GM12864 (cell line): ENCODE measurements at regions not wholly inside any gene's neighbourhood (a gene's known extent, or its start where the extent isn't known, plus 50 kb on each side); places are given as distances from the start of the nearest gene placed in this dataset.

ENCODE experiments used
- DNase-seq: peaks from one replicate; pipeline ENCODE4 v3.0.0-alpha.2; 2011; ENCODE audit warnings: low read depth
- H3K4me3 ChIP-seq: 2 replicates; pipeline ENCODE4 v1.5.1; 2011; ENCODE audit warnings: mild to moderate bottlenecking, low read depth, low read length, control low read depth
- CTCF ChIP-seq: IDR thresholded peaks from 2 replicates; pipeline ENCODE4 v1.5.1; 2011; ENCODE audit warnings: low read depth, mild to moderate bottlenecking, moderate library complexity, low read length, control low read depth, inconsistent platforms; ENCODE audit errors: missing control alignments

DNA sequence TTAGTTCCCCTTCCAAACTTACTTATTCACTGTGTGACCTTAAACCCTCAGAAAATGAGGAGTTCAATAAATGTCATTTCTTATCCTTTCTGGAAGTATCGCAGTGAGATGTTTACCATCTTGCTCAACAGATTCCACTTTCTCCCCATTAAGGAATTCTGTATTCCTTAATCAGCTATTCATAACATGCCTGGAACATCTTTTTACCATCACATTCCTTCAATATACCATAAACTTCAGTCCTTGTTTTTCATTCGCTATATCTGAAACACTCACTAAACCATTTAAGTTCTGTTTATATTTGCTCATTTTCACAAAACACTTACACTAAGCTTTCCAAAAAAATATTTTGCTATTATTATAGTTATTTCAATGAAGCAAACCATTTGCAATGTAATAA lies 1158.6 kb downstream of the CDH12 start:
- DNase-seq: no peak
- no peak for TF ChIP-seq CTCF
- H3K4me3 ChIP-seq: no peak overlapping the region

- H3K4me3 ChIP-seq: no peak overlapping the region
- no peak for TF ChIP-seq CTCF
- DNase-seq: no peak
Observed at GRCh38 chr5:21693591-21693990, 1159.6 kb downstream of the CDH12 start.

DNA sequence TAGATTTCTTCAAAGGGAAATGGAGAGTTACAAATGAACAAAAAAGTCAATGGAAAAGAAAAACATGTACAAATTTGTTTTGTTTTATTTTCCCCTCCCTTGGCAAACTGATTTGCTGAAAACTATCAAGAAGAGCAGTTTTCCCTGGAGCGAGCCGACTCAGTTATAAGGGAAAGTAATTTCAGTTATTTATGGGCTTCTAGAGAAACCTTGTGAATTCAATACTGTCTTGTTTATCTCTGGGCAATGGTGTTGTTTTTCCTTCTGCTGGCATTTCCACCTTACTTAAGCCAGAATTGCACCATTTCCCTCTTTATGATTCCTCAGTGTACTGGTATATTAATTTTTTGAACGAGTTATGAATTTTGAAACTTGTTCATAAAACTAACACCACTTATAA lies 1163.6 kb downstream of the CDH12 start:
- no peak for DNase-seq
- TF ChIP-seq CTCF: no peak
- H3K4me3 ChIP-seq: no peak overlapping the region

DNA sequence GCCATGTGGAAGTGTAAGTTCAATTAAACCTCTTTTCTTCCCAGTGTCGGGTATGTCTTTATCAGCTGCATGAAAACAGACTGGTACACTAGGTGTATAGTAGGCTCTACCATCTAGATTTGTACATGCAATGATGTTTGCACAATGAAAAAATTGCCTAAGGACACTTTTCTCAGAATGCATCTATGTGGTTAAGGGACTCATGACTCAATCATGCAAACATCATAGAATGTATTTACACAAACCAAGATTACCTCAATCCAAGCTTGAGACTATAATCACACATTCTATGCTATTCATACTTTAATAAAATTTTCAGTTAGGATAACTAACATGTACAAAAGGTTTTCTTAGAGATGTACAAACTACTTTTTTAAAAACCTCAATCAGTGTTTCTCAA lies 1164.5 kb downstream of the CDH12 start:
- TF ChIP-seq CTCF: no peak
- H3K4me3 ChIP-seq: no peak overlapping the region
- DNase-seq: no peak

GRCh38 chr5:21687621-21688020 lies 1165.5 kb downstream of the CDH12 start:
- no peak overlapping the region for H3K4me3 ChIP-seq
- TF ChIP-seq CTCF: no peak
- DNase-seq: no peak

DNA sequence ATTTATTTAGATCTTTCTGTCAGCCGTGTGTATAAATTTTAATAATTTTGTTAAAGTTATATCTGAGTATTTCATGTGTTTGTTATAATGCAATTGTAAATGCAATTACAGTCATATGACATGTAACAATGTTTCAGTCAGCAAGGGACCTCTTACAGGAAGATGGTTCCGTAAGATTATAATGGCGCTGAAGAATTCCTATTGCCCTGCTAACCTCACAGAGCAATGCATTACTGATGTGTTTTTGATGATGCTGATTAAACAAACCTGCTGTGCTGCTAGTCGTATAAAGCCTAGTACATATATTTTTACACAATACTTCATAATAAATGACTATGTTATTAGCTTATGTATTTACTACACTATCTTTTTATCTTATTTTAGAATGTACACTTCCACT lies 1166.4 kb downstream of the CDH12 start:
- DNase-seq: no peak
- TF ChIP-seq CTCF: no peak

DNA sequence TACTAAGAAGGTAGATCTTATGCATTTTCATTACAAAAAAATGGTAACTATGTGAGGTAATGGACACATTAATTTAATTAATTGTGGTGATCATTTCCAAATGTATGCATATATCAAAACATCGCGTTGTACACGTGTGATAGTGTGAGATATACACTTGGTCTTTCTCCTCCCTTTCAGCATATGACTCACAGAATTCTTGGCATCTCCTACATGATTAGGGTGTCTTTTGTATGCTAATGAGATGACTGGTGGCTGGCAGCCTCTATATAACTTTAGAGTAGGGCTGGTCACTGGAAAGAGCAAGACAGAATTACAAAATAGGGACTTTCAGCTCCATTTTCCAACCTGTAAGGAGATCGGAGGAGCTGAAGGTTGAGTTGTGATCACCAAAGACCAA lies 1167.6 kb downstream of the CDH12 start:
- DNase-seq: no peak
- no peak for TF ChIP-seq CTCF
- no peak overlapping the region for H3K4me3 ChIP-seq

More for the DNA sequence above, 1166.4 kb downstream of the CDH12 start:
- H3K4me3 ChIP-seq: no peak overlapping the region
